H54 (cell line): ENCODE measurements at regions not wholly inside any gene's neighbourhood (a gene's known extent, or its start where the extent isn't known, plus 50 kb on each side); places are given as distances from the start of the nearest gene placed in this dataset.
"Not testable (repeated sequence)": the region's sequence is repeated elsewhere in the genome, so short reads cannot be mapped to it uniquely, and the experiment has no call there.

Experiments used
- DNase-seq: peaks from one replicate; pipeline ENCODE4 v3.0.0; 2011; ENCODE audit warnings: low spot score, mixed read lengths; ENCODE audit not compliant: insufficient read length
- FAIRE-seq: peaks from 3 replicates; lab custom pipeline; 2011; peaks lifted over from hg19 to GRCh38; lab: Jason Lieb, UNC
- POLR2A ChIP-seq: IDR thresholded peaks from 2 replicates; pipeline ENCODE4 v1.6.1; 2011; ENCODE audit warnings: low read depth, mild to moderate bottlenecking, low read length

- FAIRE-seq (no peak), DNase-seq (no peak)
- TF ChIP-seq POLR2A, result no peak
These were observed 1097.7 kb upstream of the CELF4 start for GRCh38 chr18:38663270-38663669.

DNA sequence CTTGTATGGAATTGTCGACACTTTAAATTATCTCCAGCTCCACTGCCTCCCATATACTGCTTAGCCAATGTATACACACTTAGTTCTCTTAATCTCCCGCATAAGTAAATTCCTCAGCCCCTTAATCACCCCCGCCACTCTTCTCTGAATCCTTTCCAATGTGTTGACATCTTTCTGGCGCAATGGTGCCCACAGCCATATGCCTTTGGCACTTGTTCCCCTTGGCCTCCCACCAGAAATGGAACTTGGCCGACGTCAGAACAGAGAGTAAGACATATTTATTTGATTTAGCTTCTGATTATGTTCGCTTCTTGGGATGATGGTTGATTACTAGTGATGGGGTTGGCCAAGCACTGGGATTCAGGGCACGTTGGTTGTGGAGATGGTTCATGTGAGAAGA lies 1089.3 kb upstream of the CELF4 start:
- no peak for DNase-seq
- no peak for TF ChIP-seq POLR2A
- no peak for FAIRE-seq

GRCh38 chr18:38651736-38652135 lies 1086.1 kb upstream of the CELF4 start:
- no peak for FAIRE-seq
- no peak for TF ChIP-seq POLR2A
- DNase-seq, result no peak

- FAIRE-seq (no peak), DNase-seq (no peak)
- no peak for TF ChIP-seq POLR2A
These were observed 1082.6 kb upstream of the CELF4 start for GRCh38 chr18:38648179-38648578.

DNA sequence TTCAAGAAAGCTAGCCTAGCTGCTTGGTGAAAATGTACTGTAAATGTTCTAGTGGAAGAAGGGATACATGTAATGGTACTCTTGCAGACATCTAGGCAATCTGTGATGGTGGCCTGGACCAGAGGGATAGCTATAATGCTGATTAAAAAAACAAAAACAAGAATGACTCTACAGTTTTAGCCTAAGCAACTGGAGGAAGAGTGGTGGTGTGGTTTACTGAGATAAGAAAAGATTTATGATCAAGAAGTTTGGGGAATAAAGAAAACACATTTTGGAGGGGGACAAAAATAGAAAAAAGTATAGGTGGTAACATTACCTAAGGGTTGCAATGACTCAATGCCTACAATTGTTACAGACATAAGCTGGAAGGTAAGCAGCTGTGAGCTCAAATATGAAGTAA lies 1080.7 kb upstream of the CELF4 start:
- no peak for FAIRE-seq
- no peak for DNase-seq
- no peak for TF ChIP-seq POLR2A

- FAIRE-seq (no peak), DNase-seq (no peak)
- TF ChIP-seq POLR2A, result no peak
These were observed 1079.5 kb upstream of the CELF4 start for GRCh38 chr18:38644875-38645641.

- no peak for FAIRE-seq
- DNase-seq, result no peak
- TF ChIP-seq POLR2A, result no peak
These were observed 1077.1 kb upstream of the CELF4 start for GRCh38 chr18:38642711-38643110.

DNA sequence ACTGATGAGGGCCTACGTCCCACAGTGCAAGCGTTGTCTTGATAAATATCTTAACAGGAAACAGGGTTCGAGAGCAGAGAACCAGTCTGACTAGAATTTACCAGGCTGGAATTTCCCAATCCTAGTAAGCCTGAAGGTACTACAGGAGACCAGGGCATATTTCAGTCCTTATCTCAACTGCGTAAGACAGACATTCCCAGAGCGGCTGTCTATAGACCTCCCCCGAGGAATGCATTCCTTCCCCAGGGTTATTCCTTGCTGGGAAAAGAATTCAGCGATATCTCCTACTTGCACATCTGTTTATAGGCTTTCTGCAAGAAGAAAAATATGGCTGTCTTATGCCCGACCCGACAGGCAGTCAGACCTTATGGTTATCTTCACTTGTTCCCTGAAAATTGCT lies 1074.1 kb upstream of the CELF4 start:
- not testable (repeated sequence) for DNase-seq, FAIRE-seq

- FAIRE-seq (no peak), DNase-seq (no peak)
- TF ChIP-seq POLR2A, result no peak
These were observed 1070.3 kb upstream of the CELF4 start for GRCh38 chr18:38635709-38636430.

DNA sequence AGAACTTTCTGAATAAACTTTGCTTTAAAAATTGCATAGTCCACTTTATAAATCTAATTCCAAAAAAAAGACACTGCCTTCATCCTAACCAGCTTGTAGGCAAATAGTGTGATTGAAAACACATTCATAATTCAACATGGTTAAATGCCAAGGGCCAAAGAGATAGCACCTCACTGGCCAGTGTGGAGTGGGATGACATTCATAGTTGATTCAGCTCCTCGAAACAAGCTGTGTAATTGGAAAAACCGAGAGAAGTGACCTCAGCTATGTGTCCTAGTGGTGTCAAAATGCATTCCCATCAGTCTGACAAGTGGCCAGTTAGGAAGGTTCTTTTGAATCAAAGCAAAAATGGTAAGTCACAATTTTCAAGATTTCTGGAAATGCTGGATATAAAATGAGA lies 1068.5 kb upstream of the CELF4 start:
- FAIRE-seq (no peak), DNase-seq (no peak)
- TF ChIP-seq POLR2A, result no peak

DNA sequence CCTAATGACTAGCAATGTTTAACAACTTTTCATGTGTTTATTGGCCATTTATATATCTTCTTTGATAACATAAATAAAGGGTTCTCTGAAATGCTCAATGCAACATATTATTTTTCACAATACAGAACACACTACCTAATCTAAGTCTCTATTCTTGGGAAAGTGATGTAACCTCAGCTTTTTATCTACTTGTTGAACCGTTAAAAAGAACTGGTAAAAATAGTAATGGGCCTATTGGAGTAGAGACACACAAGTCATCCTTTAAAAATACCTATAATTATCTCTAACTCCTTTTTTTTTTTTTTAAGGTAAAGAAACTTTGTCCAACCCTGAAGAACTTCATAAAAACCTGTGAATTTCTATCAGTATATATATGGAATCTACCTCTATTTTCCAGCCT lies 1067.7 kb upstream of the CELF4 start:
- no peak for TF ChIP-seq POLR2A
- FAIRE-seq (no peak), DNase-seq (no peak)

DNA sequence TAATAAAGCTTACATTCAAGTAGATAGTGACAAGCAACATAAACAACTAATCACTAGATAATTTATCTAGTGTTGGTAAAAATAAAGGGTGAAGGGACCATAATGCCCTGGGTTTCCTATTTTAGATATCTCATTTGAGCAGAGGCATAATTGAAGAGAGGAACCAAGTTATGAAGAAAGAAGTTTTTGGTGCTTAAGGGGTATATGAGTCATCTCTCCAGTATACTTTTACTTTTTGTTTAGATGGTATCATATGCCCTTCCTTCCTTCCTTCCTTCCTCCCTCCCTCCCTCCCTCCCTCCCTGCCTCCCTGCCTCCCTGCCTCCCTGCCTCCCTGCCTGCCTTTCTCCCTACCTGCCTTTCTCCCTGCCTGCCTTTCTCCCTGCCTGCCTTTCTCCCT lies 1053.5 kb upstream of the CELF4 start:
- DNase-seq, result no peak
- FAIRE-seq, result no peak
- no peak for TF ChIP-seq POLR2A

DNA sequence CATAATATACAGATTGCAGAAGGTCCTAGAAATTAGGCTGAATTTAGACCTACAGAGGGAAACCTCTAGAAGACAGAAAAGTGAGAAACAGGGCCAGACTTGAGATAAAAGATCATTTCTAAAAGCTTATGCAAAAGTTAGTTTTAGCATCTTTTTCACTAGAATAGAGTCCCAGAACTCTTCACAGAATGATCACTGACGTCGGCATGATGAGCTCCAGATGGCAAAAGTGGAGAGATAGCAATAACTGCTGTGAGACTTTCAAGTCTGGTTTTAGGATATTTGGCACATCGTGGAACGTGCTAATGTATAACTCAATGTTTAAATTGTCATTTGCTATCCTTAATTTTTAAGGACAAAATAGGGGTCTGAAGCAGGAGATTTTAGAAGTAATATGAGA lies 1050.7 kb upstream of the CELF4 start:
- TF ChIP-seq POLR2A, result no peak
- FAIRE-seq (no peak), DNase-seq (no peak)

DNA sequence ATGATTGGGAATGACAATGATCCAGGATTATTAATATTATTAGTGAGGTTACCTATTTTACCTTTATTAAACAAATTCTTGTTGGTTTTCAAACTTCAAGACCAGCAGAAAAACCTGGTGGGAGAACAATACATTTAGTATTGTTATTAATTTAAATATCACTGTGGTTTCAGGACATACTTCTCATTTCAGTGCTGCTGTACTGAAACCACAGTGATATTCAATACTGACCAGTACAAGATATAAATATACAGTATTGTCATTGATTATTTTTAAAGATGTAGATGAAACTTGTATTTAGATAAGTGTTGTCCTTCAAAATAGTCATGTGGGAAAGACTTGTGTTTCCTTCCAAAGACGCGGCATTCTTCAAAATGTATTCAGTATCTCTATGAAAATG lies 1047.3 kb upstream of the CELF4 start:
- TF ChIP-seq POLR2A, result no peak
- DNase-seq (no peak), FAIRE-seq (no peak)
